IMR-90 (cell line): ENCODE measurements at regions not wholly inside any gene's neighbourhood (a gene's known extent, or its start where the extent isn't known, plus 50 kb on each side); places are given as distances from the start of the nearest gene placed in this dataset.

ENCODE experiments used
- ATAC-seq: fragments of 200-7000 bp; cut with Tn5 transposase; 2 replicates; pipeline ENCODE4 v1.9.1; 2020; ENCODE audit warnings: low read depth, mild to moderate bottlenecking, moderate library complexity
- BruUV-seq: library from RNA; stranded (reverse); fragments of 400-500 nt; replicated peaks from 2 replicates; lab custom pipeline; 2021; lab: Mats Ljungman, UMichigan
- CTCF ChIA-PET: fragments of 300-600 bp; formaldehyde crosslinking; extraction: SDS; loops from one replicate; lab custom pipeline; 2021; ENCODE audit warnings: antibody characterized with exemption; lab: Yijun Ruan, JAX
- POLR2A ChIA-PET: fragments of 300-600 bp; sonication (Branson Sonifier 250); formaldehyde crosslinking; loops from one replicate; lab custom pipeline; 2022; ENCODE audit warnings: antibody characterized with exemption; ENCODE audit not compliant: unreplicated experiment; lab: Charles Lee
- DNase-seq: peaks from one replicate; pipeline ENCODE4 v3.0.0; 2013
- H2AFZ ChIP-seq: replicated peaks from 2 replicates; pipeline ENCODE3; 2013; ENCODE audit warnings: low read length, mild to moderate bottlenecking; ENCODE audit not compliant: poor library complexity
- H2AK5ac ChIP-seq: 2 replicates; pipeline ENCODE4 v1.6.1; 2013; ENCODE audit warnings: low read depth, low read length, inconsistent platforms
- H2AK9ac ChIP-seq: replicated peaks from 2 replicates; pipeline ENCODE3; 2013; ENCODE audit warnings: mild to moderate bottlenecking, low read depth, low read length, moderate library complexity; ENCODE audit not compliant: poor library complexity
- H2BK120ac ChIP-seq: 2 replicates; pipeline ENCODE4 v1.6.1; 2013; ENCODE audit warnings: low read depth, low read length, inconsistent platforms
- H2BK15ac ChIP-seq: 3 replicates; pipeline ENCODE4 v1.6.1; 2013; ENCODE audit warnings: low read depth, low read length, inconsistent platforms
- H2BK20ac ChIP-seq: 2 replicates; pipeline ENCODE4 v1.6.1; 2013; ENCODE audit warnings: low read depth, mild to moderate bottlenecking, inconsistent platforms, low read length, moderate library complexity
- H2BK5ac ChIP-seq: 2 replicates; pipeline ENCODE4 v1.6.1; 2013; ENCODE audit warnings: mild to moderate bottlenecking, low read depth, low read length, inconsistent platforms; ENCODE audit not compliant: poor library complexity, severe bottlenecking
- H3K14ac ChIP-seq: replicated peaks from 2 replicates; pipeline ENCODE4 v1.6.1; 2013; ENCODE audit warnings: low read depth, low read length, inconsistent platforms
- H3K18ac ChIP-seq: 2 replicates; pipeline ENCODE4 v1.6.1; 2013; ENCODE audit warnings: low read depth, low read length, control low read depth
- H3K23ac ChIP-seq: 2 replicates; pipeline ENCODE4 v1.6.1; 2013; ENCODE audit warnings: low read depth, low read length, inconsistent platforms
- H3K27ac ChIP-seq: 2 replicates; pipeline ENCODE4 v1.5.1; 2013; ENCODE audit warnings: mild to moderate bottlenecking, control low read depth, low read length; ENCODE audit not compliant: insufficient read depth
- H3K27me3 ChIP-seq: 2 replicates; pipeline ENCODE4 v1.6.1; 2013; ENCODE audit warnings: low read length; ENCODE audit not compliant: control insufficient read depth, insufficient read depth
- H3K36me3 ChIP-seq: 2 replicates; pipeline ENCODE4 v1.6.1; 2013; ENCODE audit warnings: low read length, mixed read lengths; ENCODE audit not compliant: control insufficient read depth, insufficient read depth
- H3K4ac ChIP-seq: 2 replicates; pipeline ENCODE4 v1.6.1; 2013; ENCODE audit warnings: low read depth, low read length, inconsistent platforms
- H3K4me1 ChIP-seq: 2 replicates; pipeline ENCODE4 v1.6.1; 2013; ENCODE audit warnings: low read length, mixed read lengths; ENCODE audit not compliant: control insufficient read depth, insufficient read depth
- H3K4me2 ChIP-seq: 2 replicates; pipeline ENCODE4 v1.6.1; 2013; ENCODE audit warnings: low read depth, mild to moderate bottlenecking, control low read depth, low read length, moderate library complexity
- H3K4me3 ChIP-seq: 2 replicates; pipeline ENCODE4 v1.5.1; 2013; ENCODE audit warnings: low read depth, mild to moderate bottlenecking, control low read depth, low read length, moderate library complexity; ENCODE audit not compliant: insufficient read depth
- H3K56ac ChIP-seq: 2 replicates; pipeline ENCODE4 v1.6.1; 2013; ENCODE audit warnings: low read length, inconsistent platforms; ENCODE audit not compliant: insufficient read depth; ENCODE audit errors: extremely low read depth
- H3K79me1 ChIP-seq, 2 experiments: 2 replicates each; pipeline ENCODE4 v1.6.1; 2013; ENCODE audit warnings: low read length in 2 of 2, inconsistent platforms in 1 of 2, low read depth in 1 of 2
- H3K9ac ChIP-seq: 2 replicates; pipeline ENCODE4 v1.6.1; 2013; ENCODE audit warnings: low read depth, low read length, control low read depth
- H3K9me1 ChIP-seq: 2 replicates; pipeline ENCODE4 v1.6.1; 2013; ENCODE audit warnings: low read length, inconsistent platforms; ENCODE audit not compliant: insufficient read depth
- H3K9me3 ChIP-seq: 2 replicates; pipeline ENCODE4 v1.6.1; 2013; ENCODE audit warnings: low read length; ENCODE audit not compliant: control insufficient read depth, insufficient read depth
- H4K20me1 ChIP-seq: 2 replicates; pipeline ENCODE4 v1.6.1; 2013; ENCODE audit warnings: low read length, inconsistent platforms; ENCODE audit not compliant: insufficient read depth
- H4K5ac ChIP-seq: 2 replicates; pipeline ENCODE4 v1.6.1; 2013; ENCODE audit warnings: mild to moderate bottlenecking, low read depth, low read length, control low read depth
- H4K8ac ChIP-seq, 2 experiments: 2 replicates each; pipeline ENCODE4 v1.6.1; 2013; ENCODE audit warnings: low read depth in 2 of 2, low read length in 2 of 2, control low read depth in 1 of 2, inconsistent platforms in 1 of 2
- H4K91ac ChIP-seq: 2 replicates; pipeline ENCODE4 v1.6.1; 2013; ENCODE audit warnings: low read depth, low read length, inconsistent platforms; ENCODE audit not compliant: insufficient read depth
- BHLHE40 ChIP-seq: fragments of 150-350 bp; IDR thresholded peaks from 2 replicates; pipeline ENCODE4 v1.6.1; 2016; ENCODE audit warnings: mild to moderate bottlenecking, low read depth, low read length
- CEBPB ChIP-seq: IDR thresholded peaks from 2 replicates; pipeline ENCODE4 v1.6.1; 2012; ENCODE audit warnings: low read depth, low read length, improper control_type of control experiment
- CHD1 ChIP-seq: IDR thresholded peaks from 2 replicates; pipeline ENCODE4 v1.6.1; 2012; ENCODE audit warnings: low read depth, low read length, improper control_type of control experiment
- FOS ChIP-seq: fragments of 150-350 bp; IDR thresholded peaks from 2 replicates; pipeline ENCODE4 v1.6.1; 2016; ENCODE audit warnings: low read depth, low read length
- MAFK ChIP-seq: IDR thresholded peaks from 2 replicates; pipeline ENCODE4 v1.6.1; 2012; ENCODE audit warnings: low read depth, low read length, improper control_type of control experiment
- MAZ ChIP-seq: IDR thresholded peaks from 2 replicates; pipeline ENCODE4 v1.6.1; 2012; ENCODE audit warnings: low read depth, mild to moderate bottlenecking, low read length, improper control_type of control experiment, moderate library complexity, borderline replicate concordance
- MXI1 ChIP-seq: IDR thresholded peaks from 2 replicates; pipeline ENCODE4 v1.6.1; 2012; ENCODE audit warnings: low read depth, mild to moderate bottlenecking, low read length, moderate library complexity, borderline replicate concordance
- NFE2L2 ChIP-seq: fragments of 150-350 bp; IDR thresholded peaks from 2 replicates; pipeline ENCODE4 v1.6.1; 2016; ENCODE audit warnings: low read depth, mild to moderate bottlenecking, low read length
- POLR2A ChIP-seq: IDR thresholded peaks from 2 replicates; pipeline ENCODE4 v1.6.1; 2012; ENCODE audit warnings: mild to moderate bottlenecking, low read depth, low read length
- RAD21 ChIP-seq: IDR thresholded peaks from 2 replicates; pipeline ENCODE4 v1.6.1; 2012; ENCODE audit warnings: low read length, improper control_type of control experiment
- RCOR1 ChIP-seq: IDR thresholded peaks from 2 replicates; pipeline ENCODE4 v1.6.1; 2012; ENCODE audit warnings: mild to moderate bottlenecking, low read length, improper control_type of control experiment; ENCODE audit not compliant: insufficient replicate concordance
- RFX5 ChIP-seq: IDR thresholded peaks from 2 replicates; pipeline ENCODE4 v1.8.0; 2012; ENCODE audit warnings: low read depth, mild to moderate bottlenecking, low read length, moderate library complexity
- SMC3 ChIP-seq: fragments of 150-350 bp; IDR thresholded peaks from 2 replicates; pipeline ENCODE4 v1.6.1; 2016; ENCODE audit warnings: low read depth, mild to moderate bottlenecking, antibody characterized with exemption, low read length, moderate library complexity
- WGBS, 2 experiments: methylation state at CpG; one replicate each; pipeline versions ENCODE4 v1.1.5 to v1.1.7; 2013; ENCODE audit warnings: missing lambda C conversion rate in 2 of 2; ENCODE audit not compliant: insufficient read length in 1 of 2; ENCODE audit errors: extremely low coverage in 2 of 2; 5-methylcytosine and 5-hydroxymethylcytosine counted together
- dilution Hi-C: fragments of 300-500 bp; cut with HindIII; formaldehyde crosslinking; loops from one replicate; pipeline ENCODE4 v1.14.3; 2018; ENCODE audit warnings: low sequenced_read_pairs; ENCODE audit not compliant: unreplicated experiment
- in situ Hi-C: fragments of 300-500 bp; cut with MboI; formaldehyde crosslinking; loops from 3 replicates; pipeline ENCODE4 v1.14.3; 2019; ENCODE audit warnings: low sequenced_read_pairs, inconsistent platforms, mixed read lengths
- intact Hi-C: fragments of 100-400 bp; cut with micrococcal nuclease; formaldehyde crosslinking; loops from 2 replicates; pipeline ENCODE4 v1.10.0; 2022
- TF ChIP-seq, protein P1 (sequence below): conservative IDR thresholded peaks from 2 replicates; pipeline ENCODE4 v1.5.1; 2012; ENCODE audit warnings: mild to moderate bottlenecking, low read depth, low read length, improper control_type of control experiment
- TF ChIP-seq, protein P2 (sequence below): fragments of 150-350 bp; IDR thresholded peaks from 2 replicates; pipeline ENCODE4 v1.6.1; 2016; ENCODE audit warnings: low read depth, mild to moderate bottlenecking, low read length, moderate library complexity, borderline replicate concordance
- TF ChIP-seq, protein P3 (sequence below): fragments of 150-350 bp; IDR thresholded peaks from 2 replicates; pipeline ENCODE4 v1.6.1; 2017; ENCODE audit warnings: mild to moderate bottlenecking, antibody characterized with exemption, low read length, low read depth

DNA sequence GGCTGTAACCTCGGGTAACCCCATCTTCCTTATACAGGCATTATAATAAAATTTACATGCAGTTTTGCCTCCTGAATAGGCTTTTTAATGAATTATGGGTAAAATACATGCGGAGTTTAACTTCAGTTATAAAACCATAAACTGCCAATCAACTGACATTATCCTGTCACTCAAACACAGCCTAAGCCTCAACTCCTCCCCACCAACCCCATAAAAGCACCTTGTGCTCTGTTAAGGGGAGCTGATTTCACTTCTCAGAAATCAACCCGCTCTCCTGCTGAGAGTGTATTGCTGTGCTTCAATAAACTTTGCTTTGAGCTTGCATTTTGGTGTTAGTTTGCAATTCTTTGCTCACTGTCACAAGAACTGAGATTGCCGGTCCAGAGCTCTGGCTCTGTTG is 1812.2 kb downstream of the BRINP3 start:
- H2BK5ac ChIP-seq: no peak overlapping the region
- H2AK9ac ChIP-seq: no peak overlapping the region
- POLR2A ChIA-PET: no interaction called here
- H3K18ac ChIP-seq: no peak overlapping the region
- DNase-seq (no peak), ATAC-seq (no peak)
- TF ChIP-seq BHLHE40 (no peak), SMC3 (no peak), FOS (no peak), POLR2A (no peak), MAFK (no peak), CEBPB (no peak), CHD1 (no peak), RFX5 (no peak), NFE2L2 (no peak), RAD21 (no peak), MAZ (no peak), MXI1 (no peak), RCOR1 (no peak)
- TF ChIP-seq, protein P1, sequence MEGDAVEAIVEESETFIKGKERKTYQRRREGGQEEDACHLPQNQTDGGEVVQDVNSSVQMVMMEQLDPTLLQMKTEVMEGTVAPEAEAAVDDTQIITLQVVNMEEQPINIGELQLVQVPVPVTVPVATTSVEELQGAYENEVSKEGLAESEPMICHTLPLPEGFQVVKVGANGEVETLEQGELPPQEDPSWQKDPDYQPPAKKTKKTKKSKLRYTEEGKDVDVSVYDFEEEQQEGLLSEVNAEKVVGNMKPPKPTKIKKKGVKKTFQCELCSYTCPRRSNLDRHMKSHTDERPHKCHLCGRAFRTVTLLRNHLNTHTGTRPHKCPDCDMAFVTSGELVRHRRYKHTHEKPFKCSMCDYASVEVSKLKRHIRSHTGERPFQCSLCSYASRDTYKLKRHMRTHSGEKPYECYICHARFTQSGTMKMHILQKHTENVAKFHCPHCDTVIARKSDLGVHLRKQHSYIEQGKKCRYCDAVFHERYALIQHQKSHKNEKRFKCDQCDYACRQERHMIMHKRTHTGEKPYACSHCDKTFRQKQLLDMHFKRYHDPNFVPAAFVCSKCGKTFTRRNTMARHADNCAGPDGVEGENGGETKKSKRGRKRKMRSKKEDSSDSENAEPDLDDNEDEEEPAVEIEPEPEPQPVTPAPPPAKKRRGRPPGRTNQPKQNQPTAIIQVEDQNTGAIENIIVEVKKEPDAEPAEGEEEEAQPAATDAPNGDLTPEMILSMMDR: no peak
- TF ChIP-seq, protein P2, sequence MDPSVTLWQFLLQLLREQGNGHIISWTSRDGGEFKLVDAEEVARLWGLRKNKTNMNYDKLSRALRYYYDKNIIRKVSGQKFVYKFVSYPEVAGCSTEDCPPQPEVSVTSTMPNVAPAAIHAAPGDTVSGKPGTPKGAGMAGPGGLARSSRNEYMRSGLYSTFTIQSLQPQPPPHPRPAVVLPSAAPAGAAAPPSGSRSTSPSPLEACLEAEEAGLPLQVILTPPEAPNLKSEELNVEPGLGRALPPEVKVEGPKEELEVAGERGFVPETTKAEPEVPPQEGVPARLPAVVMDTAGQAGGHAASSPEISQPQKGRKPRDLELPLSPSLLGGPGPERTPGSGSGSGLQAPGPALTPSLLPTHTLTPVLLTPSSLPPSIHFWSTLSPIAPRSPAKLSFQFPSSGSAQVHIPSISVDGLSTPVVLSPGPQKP: no peak
- TF ChIP-seq, protein P3, sequence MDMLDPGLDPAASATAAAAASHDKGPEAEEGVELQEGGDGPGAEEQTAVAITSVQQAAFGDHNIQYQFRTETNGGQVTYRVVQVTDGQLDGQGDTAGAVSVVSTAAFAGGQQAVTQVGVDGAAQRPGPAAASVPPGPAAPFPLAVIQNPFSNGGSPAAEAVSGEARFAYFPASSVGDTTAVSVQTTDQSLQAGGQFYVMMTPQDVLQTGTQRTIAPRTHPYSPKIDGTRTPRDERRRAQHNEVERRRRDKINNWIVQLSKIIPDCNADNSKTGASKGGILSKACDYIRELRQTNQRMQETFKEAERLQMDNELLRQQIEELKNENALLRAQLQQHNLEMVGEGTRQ: no peak
- H3K36me3 ChIP-seq: no peaks in the 10 kb centered on the region
- no peak overlapping the region for H2BK20ac ChIP-seq
- no peaks in the 10 kb centered on the region for H3K4me1 ChIP-seq
- no peaks in the 10 kb centered on the region for H3K9me1 ChIP-seq
- no peak overlapping the region for H3K4me3 ChIP-seq
- no peaks in the 10 kb centered on the region for H4K20me1 ChIP-seq
- no peak overlapping the region for H3K9ac ChIP-seq
- CTCF ChIA-PET: no interaction called here
- no peak overlapping the region for H3K4ac ChIP-seq
- H2AK5ac ChIP-seq: no peak overlapping the region
- H4K8ac ChIP-seq: no peak overlapping the region
- no peak overlapping the region for H3K56ac ChIP-seq
- in situ Hi-C loops: no loop called here
- H2BK15ac ChIP-seq: no peak overlapping the region
- no peak overlapping the region for H3K4me2 ChIP-seq
- H3K14ac ChIP-seq: no peak overlapping the region
- H2BK120ac ChIP-seq: no peak overlapping the region
- no peak overlapping the region for H4K91ac ChIP-seq
- H3K79me1 ChIP-seq: no peaks in the 10 kb centered on the region
- BruUV-seq: no TSS peak
- no peak overlapping the region for H2AFZ ChIP-seq
- H3K23ac ChIP-seq: no peak overlapping the region
- H3K9me3 ChIP-seq: no peaks in the 10 kb centered on the region
- no peaks in the 10 kb centered on the region for H3K27me3 ChIP-seq
- dilution Hi-C loops: no loop called here
- no peak overlapping the region for H3K27ac ChIP-seq
- WGBS, 2 experiments: no CpG with 5 or more reads among the region's 4 CpGs
- intact Hi-C loops: no loop called here
- H4K5ac ChIP-seq: no peak overlapping the region
